DND-41 (cell line): ENCODE measurements at regions not wholly inside any gene's neighbourhood (a gene's known extent, or its start where the extent isn't known, plus 50 kb on each side); places are given as distances from the start of the nearest gene placed in this dataset.

Source experiments
- EZH2 ChIP-seq: IDR thresholded peaks from 3 replicates; pipeline ENCODE4 v1.6.1; 2012; ENCODE audit warnings: borderline replicate concordance, low read depth, mild to moderate bottlenecking, moderate library complexity, low read length, inconsistent platforms; ENCODE audit not compliant: severe bottlenecking
- TF ChIP-seq, protein P1 (sequence below): IDR thresholded peaks from 2 replicates; pipeline ENCODE4 v1.5.1; 2012; ENCODE audit warnings: borderline replicate concordance, low read length, moderate library complexity, mild to moderate bottlenecking; ENCODE audit not compliant: poor library complexity, severe bottlenecking; ENCODE audit errors: extremely low read depth

DNA sequence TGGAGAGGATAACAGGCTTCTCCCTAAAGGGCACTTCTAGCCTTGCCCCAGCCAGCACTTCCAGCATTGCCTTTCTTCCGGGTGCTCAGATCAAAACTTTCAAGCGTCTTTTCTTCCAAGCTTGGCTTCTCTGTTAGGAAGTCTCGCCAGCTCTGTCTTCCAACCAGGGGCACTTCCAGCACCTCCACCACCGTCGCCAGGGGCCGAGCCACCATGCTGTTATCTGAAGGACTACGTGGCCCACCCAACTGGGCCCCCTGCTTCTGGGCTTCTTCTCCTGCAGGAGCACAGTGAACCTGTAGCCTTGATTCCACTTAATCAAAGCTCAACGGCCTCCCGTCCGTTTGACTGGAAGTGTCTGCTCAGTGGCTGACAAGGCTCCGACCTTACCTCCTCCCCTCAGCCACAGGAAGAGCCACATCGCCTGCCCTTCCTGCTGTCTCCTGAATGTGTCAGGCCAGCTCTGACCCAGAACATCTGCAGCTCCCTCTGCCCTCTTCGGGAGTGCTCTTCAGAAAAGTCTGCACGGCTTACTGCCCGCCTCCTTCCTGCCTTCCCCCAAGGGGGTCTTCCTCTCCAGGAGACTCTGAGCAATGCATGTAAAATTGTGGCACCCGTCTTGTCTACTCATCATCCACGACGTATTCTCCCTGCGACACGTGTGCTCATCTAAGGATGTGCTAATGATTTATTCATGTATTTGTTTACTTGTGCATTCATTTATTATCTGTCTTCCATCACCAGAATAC lies 527.0 kb downstream of the CDH26 start:
- TF ChIP-seq, protein P1, sequence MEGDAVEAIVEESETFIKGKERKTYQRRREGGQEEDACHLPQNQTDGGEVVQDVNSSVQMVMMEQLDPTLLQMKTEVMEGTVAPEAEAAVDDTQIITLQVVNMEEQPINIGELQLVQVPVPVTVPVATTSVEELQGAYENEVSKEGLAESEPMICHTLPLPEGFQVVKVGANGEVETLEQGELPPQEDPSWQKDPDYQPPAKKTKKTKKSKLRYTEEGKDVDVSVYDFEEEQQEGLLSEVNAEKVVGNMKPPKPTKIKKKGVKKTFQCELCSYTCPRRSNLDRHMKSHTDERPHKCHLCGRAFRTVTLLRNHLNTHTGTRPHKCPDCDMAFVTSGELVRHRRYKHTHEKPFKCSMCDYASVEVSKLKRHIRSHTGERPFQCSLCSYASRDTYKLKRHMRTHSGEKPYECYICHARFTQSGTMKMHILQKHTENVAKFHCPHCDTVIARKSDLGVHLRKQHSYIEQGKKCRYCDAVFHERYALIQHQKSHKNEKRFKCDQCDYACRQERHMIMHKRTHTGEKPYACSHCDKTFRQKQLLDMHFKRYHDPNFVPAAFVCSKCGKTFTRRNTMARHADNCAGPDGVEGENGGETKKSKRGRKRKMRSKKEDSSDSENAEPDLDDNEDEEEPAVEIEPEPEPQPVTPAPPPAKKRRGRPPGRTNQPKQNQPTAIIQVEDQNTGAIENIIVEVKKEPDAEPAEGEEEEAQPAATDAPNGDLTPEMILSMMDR, result peak; percentile 17
- no peak for TF ChIP-seq EZH2
